Osteocyte (in vitro differentiated cells): ENCODE measurements at regions not wholly inside any gene's neighbourhood (a gene's known extent, or its start where the extent isn't known, plus 50 kb on each side); places are given as distances from the start of the nearest gene placed in this dataset.

ENCODE experiments used
- DNase-seq: peaks from one replicate; pipeline ENCODE4 v3.0.0; 2021; ENCODE audit warnings: mixed read lengths; ENCODE audit not compliant: unreplicated experiment; ENCODE audit errors: extremely low spot score
- H3K27ac Mint-ChIP-seq: one replicate; pipeline ENCODE4 v1.8.0; 2021; ENCODE audit warnings: mild to moderate bottlenecking, mixed read lengths; ENCODE audit not compliant: unreplicated experiment
- H3K27me3 Mint-ChIP-seq: one replicate; pipeline ENCODE4 v1.8.0; 2021; ENCODE audit warnings: mixed read lengths; ENCODE audit not compliant: unreplicated experiment
- H3K36me3 Mint-ChIP-seq: one replicate; pipeline ENCODE4 v1.8.0; 2021; ENCODE audit warnings: mixed read lengths; ENCODE audit not compliant: unreplicated experiment
- H3K4me1 Mint-ChIP-seq: one replicate; pipeline ENCODE4 v1.8.0; 2021; ENCODE audit warnings: mixed read lengths; ENCODE audit not compliant: unreplicated experiment
- H3K4me3 Mint-ChIP-seq: one replicate; pipeline ENCODE4 v1.8.0; 2021; ENCODE audit warnings: mild to moderate bottlenecking, moderate library complexity, mixed read lengths; ENCODE audit not compliant: unreplicated experiment
- H3K9me3 Mint-ChIP-seq: one replicate; pipeline ENCODE4 v1.8.0; 2021; ENCODE audit warnings: mixed read lengths; ENCODE audit not compliant: unreplicated experiment
- TF ChIP-seq, protein P1 (sequence below): fragments of 200-600 bp; sonication (generic); IDR thresholded peaks from 2 replicates; pipeline ENCODE4 v1.5.0; 2021; ENCODE audit warnings: antibody characterized with exemption, mild to moderate bottlenecking, moderate library complexity

- Mint-ChIP-seq H3K27me3 (no peaks in the 10 kb centered on the region), H3K4me3 (no peak overlapping the region), H3K36me3 (no peaks in the 10 kb centered on the region), H3K4me1 (no peaks in the 10 kb centered on the region), H3K9me3 (no peaks in the 10 kb centered on the region), H3K27ac (no peak overlapping the region)
- DNase-seq, result no peak
- TF ChIP-seq, protein P1, sequence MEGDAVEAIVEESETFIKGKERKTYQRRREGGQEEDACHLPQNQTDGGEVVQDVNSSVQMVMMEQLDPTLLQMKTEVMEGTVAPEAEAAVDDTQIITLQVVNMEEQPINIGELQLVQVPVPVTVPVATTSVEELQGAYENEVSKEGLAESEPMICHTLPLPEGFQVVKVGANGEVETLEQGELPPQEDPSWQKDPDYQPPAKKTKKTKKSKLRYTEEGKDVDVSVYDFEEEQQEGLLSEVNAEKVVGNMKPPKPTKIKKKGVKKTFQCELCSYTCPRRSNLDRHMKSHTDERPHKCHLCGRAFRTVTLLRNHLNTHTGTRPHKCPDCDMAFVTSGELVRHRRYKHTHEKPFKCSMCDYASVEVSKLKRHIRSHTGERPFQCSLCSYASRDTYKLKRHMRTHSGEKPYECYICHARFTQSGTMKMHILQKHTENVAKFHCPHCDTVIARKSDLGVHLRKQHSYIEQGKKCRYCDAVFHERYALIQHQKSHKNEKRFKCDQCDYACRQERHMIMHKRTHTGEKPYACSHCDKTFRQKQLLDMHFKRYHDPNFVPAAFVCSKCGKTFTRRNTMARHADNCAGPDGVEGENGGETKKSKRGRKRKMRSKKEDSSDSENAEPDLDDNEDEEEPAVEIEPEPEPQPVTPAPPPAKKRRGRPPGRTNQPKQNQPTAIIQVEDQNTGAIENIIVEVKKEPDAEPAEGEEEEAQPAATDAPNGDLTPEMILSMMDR, result no peak
These were observed 1227.7 kb upstream of the CELF2 start for GRCh38 chr10:9789996-9790395.

DNA sequence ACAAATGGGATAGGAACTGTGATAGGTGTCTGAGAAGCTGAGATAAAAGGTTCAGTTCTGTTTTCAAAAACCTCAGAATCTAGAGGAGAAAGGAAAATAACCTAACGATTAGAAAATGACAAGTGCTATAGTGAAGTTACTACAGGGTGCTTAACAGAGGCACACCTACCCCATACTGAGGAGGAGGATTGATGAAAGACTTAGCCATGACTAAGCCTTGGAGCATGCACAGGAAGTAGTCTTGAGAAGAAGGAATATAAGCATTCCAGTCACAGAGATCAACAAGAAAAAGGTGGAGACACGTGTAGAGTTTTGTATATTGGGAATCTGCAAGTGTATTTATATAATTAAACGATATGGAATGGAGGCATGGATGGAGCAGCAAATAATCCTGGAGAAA lies 1225.5 kb upstream of the CELF2 start:
- H3K27me3 Mint-ChIP-seq, result no peaks in the 10 kb centered on the region
- H3K36me3 Mint-ChIP-seq, result no peaks in the 10 kb centered on the region
- H3K9me3 Mint-ChIP-seq, result no peaks in the 10 kb centered on the region

GRCh38 chr10:9796564-9796963 lies 1221.1 kb upstream of the CELF2 start:
- DNase-seq, result no peak
- Mint-ChIP-seq H3K9me3 (no peaks in the 10 kb centered on the region), H3K4me3 (no peak overlapping the region), H3K4me1 (peaks cover 6% of the 10 kb centered on the region), H3K27me3 (no peaks in the 10 kb centered on the region), H3K27ac (no peak overlapping the region), H3K36me3 (no peaks in the 10 kb centered on the region)
- TF ChIP-seq, protein P1, result no peak

More for the DNA sequence above, 1225.5 kb upstream of the CELF2 start:
- Mint-ChIP-seq H3K4me1 (peaks cover 6% of the 10 kb centered on the region), H3K27ac (no peak overlapping the region), H3K4me3 (no peak overlapping the region)
- DNase-seq, result no peak
- TF ChIP-seq, protein P1, result no peak

GRCh38 chr10:9800011-9800410 lies 1217.7 kb upstream of the CELF2 start:
- Mint-ChIP-seq H3K27ac (no peak overlapping the region), H3K9me3 (no peaks in the 10 kb centered on the region)
- TF ChIP-seq, protein P1, result no peak

DNA sequence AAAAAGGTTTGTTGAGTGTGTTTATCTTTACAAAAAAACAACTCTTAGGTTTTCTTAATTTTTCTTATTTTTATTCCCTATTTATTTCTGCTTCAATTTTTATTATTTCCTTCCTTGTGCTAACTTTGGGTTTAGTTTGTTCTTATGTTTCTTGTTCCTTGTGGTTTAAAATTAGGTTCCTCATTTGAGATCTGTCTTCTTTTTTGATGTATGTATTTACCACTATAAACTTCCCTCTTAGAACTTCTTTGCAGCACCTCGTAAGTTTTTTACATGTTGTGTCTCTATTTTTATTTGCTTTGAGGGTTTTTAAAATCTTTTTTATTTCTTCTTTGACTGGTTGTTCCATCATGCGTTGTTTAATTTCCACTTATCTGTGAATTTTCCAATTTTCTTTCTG lies 1217.1 kb upstream of the CELF2 start:
- no peak overlapping the region for H3K27ac Mint-ChIP-seq
- no peak for DNase-seq
- no peak overlapping the region for H3K4me3 Mint-ChIP-seq
- peaks cover 6% of the 10 kb centered on the region for H3K4me1 Mint-ChIP-seq
- H3K36me3 Mint-ChIP-seq, result no peaks in the 10 kb centered on the region
- H3K27me3 Mint-ChIP-seq, result no peaks in the 10 kb centered on the region
- no peaks in the 10 kb centered on the region for H3K9me3 Mint-ChIP-seq
- TF ChIP-seq, protein P1, result no peak

More at GRCh38 chr10:9800011-9800410, 1217.7 kb upstream of the CELF2 start:
- Mint-ChIP-seq H3K36me3 (no peaks in the 10 kb centered on the region), H3K4me1 (peaks cover 6% of the 10 kb centered on the region), H3K4me3 (no peak overlapping the region), H3K27me3 (no peaks in the 10 kb centered on the region)
- no peak for DNase-seq
